GM23338 (cell line): ENCODE measurements at regions not wholly inside any gene's neighbourhood (a gene's known extent, or its start where the extent isn't known, plus 50 kb on each side); places are given as distances from the start of the nearest gene placed in this dataset.

Source experiments
- ATAC-seq: fragments of 200-7000 bp; cut with Tn5 transposase; 3 replicates; pipeline ENCODE4 v1.9.1; 2020
- DNase-seq: peaks from one replicate; pipeline ENCODE4 v3.0.0-alpha.2; 2015; ENCODE audit warnings: low spot score
- H2AFZ ChIP-seq: fragments of 200-600 bp; sonication (generic); 2 replicates; pipeline ENCODE4 v1.8.0; 2016; ENCODE audit warnings: antibody characterized with exemption, mild to moderate bottlenecking, moderate library complexity
- H3F3A ChIP-seq: fragments of 200-600 bp; sonication (generic); replicated peaks from 2 replicates; pipeline ENCODE4 v1.8.0; 2017; ENCODE audit warnings: antibody characterized with exemption, mixed run types, low read depth
- H3K27ac ChIP-seq: fragments of 200-600 bp; sonication (generic); 2 replicates; pipeline ENCODE4 v1.6.1; 2016; ENCODE audit warnings: low read depth
- H3K27me3 ChIP-seq: fragments of 200-600 bp; sonication (generic); 2 replicates; pipeline ENCODE4 v1.8.0; 2016; ENCODE audit warnings: mild to moderate bottlenecking, mixed run types, moderate library complexity; ENCODE audit not compliant: insufficient read depth
- H3K36me3 ChIP-seq: fragments of 200-600 bp; sonication (generic); 2 replicates; pipeline ENCODE4 v1.8.0; 2016; ENCODE audit warnings: mild to moderate bottlenecking; ENCODE audit not compliant: insufficient read depth
- H3K4me1 ChIP-seq: fragments of 200-600 bp; sonication (generic); 2 replicates; pipeline ENCODE4 v1.8.0; 2016; ENCODE audit warnings: mild to moderate bottlenecking, moderate library complexity; ENCODE audit not compliant: insufficient read depth
- H3K4me2 ChIP-seq: fragments of 200-600 bp; sonication (generic); 2 replicates; pipeline ENCODE4 v1.7.1; 2017; ENCODE audit warnings: mixed run types
- H3K4me3 ChIP-seq: fragments of 200-600 bp; sonication (generic); 2 replicates; pipeline ENCODE4 v1.6.1; 2016; ENCODE audit warnings: mixed run types
- H3K79me2 ChIP-seq: fragments of 200-600 bp; sonication (generic); replicated peaks from 2 replicates; pipeline ENCODE4 v1.8.0; 2017; ENCODE audit warnings: mild to moderate bottlenecking; ENCODE audit not compliant: insufficient read depth
- H3K9me2 ChIP-seq: fragments of 200-600 bp; sonication (generic); 2 replicates; pipeline ENCODE4 v1.8.0; 2017; ENCODE audit not compliant: insufficient read depth
- H4K20me1 ChIP-seq: fragments of 200-600 bp; sonication (generic); replicated peaks from 2 replicates; pipeline ENCODE4 v1.8.0; 2017; ENCODE audit warnings: mild to moderate bottlenecking; ENCODE audit not compliant: insufficient read depth
- H3K27ac Mint-ChIP-seq: 2 replicates; pipeline ENCODE4 v1.8.0; 2020; ENCODE audit warnings: inconsistent platforms, mild to moderate bottlenecking, moderate library complexity, mixed read lengths
- H3K27me3 Mint-ChIP-seq: 3 replicates; pipeline ENCODE4 v1.8.0; 2022; ENCODE audit warnings: low read depth, mild to moderate bottlenecking, moderate library complexity, mixed read lengths, inconsistent platforms; ENCODE audit not compliant: insufficient read depth, poor library complexity
- H3K36me3 Mint-ChIP-seq: 3 replicates; pipeline ENCODE4 v1.8.0; 2021; ENCODE audit warnings: low read depth, mild to moderate bottlenecking, inconsistent platforms, moderate library complexity, mixed read lengths
- H3K4me1 Mint-ChIP-seq: 3 replicates; pipeline ENCODE4 v1.8.0; 2020; ENCODE audit warnings: mild to moderate bottlenecking, inconsistent platforms, mixed read lengths
- H3K4me3 Mint-ChIP-seq: 3 replicates; pipeline ENCODE4 v1.8.0; 2021; ENCODE audit warnings: moderate library complexity, mild to moderate bottlenecking, inconsistent platforms, mixed read lengths
- H3K9me3 Mint-ChIP-seq: 3 replicates; pipeline ENCODE4 v1.8.0; 2020; ENCODE audit warnings: moderate library complexity, mild to moderate bottlenecking, inconsistent platforms, mixed read lengths
- CTCF ChIP-seq, 2 experiments: fragments of 200-600 bp in 1 of 2; sonication (generic) in 1 of 2; conservative IDR thresholded peaks; 2 replicates each; pipeline versions ENCODE4 v1.5.1 to v1.6.1; 2016 to 2017; ENCODE audit warnings: antibody characterized with exemption in 2 of 2, low read depth in 2 of 2, mild to moderate bottlenecking in 2 of 2, moderate library complexity in 1 of 2
- EZH2 ChIP-seq: fragments of 200-600 bp; sonication (generic); IDR thresholded peaks from one replicate; pipeline ENCODE4 v1.8.0; 2017; ENCODE audit warnings: antibody characterized with exemption, mild to moderate bottlenecking, low read depth; ENCODE audit not compliant: unreplicated experiment
- NANOG ChIP-seq: IDR thresholded peaks from 2 replicates; pipeline ENCODE4 v1.6.1; 2016; ENCODE audit warnings: antibody characterized with exemption, borderline replicate concordance
- POLR2AphosphoS5 ChIP-seq: IDR thresholded peaks from 2 replicates; pipeline ENCODE4 v1.6.1; 2016; ENCODE audit warnings: antibody characterized with exemption, low read depth
- STAT1 ChIP-seq: IDR thresholded peaks from one replicate; pipeline ENCODE4 v1.6.1; 2016; ENCODE audit warnings: antibody characterized with exemption; ENCODE audit not compliant: unreplicated experiment
- TF ChIP-seq, protein P1 (sequence below): IDR thresholded peaks from one replicate; pipeline ENCODE4 v1.6.1; 2018; ENCODE audit warnings: antibody characterized with exemption; ENCODE audit not compliant: unreplicated experiment
- TF ChIP-seq, protein P2 (sequence below): IDR thresholded peaks from 2 replicates; pipeline ENCODE4 v1.6.1; 2016; ENCODE audit warnings: antibody characterized with exemption

- TF ChIP-seq, protein P1, sequence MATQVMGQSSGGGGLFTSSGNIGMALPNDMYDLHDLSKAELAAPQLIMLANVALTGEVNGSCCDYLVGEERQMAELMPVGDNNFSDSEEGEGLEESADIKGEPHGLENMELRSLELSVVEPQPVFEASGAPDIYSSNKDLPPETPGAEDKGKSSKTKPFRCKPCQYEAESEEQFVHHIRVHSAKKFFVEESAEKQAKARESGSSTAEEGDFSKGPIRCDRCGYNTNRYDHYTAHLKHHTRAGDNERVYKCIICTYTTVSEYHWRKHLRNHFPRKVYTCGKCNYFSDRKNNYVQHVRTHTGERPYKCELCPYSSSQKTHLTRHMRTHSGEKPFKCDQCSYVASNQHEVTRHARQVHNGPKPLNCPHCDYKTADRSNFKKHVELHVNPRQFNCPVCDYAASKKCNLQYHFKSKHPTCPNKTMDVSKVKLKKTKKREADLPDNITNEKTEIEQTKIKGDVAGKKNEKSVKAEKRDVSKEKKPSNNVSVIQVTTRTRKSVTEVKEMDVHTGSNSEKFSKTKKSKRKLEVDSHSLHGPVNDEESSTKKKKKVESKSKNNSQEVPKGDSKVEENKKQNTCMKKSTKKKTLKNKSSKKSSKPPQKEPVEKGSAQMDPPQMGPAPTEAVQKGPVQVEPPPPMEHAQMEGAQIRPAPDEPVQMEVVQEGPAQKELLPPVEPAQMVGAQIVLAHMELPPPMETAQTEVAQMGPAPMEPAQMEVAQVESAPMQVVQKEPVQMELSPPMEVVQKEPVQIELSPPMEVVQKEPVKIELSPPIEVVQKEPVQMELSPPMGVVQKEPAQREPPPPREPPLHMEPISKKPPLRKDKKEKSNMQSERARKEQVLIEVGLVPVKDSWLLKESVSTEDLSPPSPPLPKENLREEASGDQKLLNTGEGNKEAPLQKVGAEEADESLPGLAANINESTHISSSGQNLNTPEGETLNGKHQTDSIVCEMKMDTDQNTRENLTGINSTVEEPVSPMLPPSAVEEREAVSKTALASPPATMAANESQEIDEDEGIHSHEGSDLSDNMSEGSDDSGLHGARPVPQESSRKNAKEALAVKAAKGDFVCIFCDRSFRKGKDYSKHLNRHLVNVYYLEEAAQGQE: no peak
- TF ChIP-seq POLR2AphosphoS5 (no peak), STAT1 (no peak)
These were observed 79.5 kb upstream of the GALNT9 start (continued) for GRCh38 chr12:132408626-132409494.

DNA sequence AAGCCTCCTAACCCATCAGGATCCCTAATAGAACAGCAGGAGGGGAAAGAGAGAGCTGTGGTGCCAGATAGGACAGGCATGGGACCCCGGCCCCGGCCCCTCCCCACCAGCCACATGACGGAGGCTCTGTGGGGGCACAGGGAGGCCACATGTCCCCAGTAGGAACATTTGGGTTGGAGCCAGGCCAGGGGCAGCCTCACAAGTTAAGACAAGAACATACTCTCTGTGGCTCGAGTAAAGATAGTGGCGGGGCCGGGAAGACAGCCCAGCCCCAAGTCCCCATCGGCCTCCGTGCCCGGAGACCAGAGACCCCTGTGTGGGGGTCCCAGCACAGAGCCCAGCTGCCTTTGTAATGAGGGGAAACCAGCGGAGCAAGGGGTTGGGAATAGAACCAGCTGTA is 78.6 kb upstream of the GALNT9 start:
- H3K4me3 Mint-ChIP-seq: no peak overlapping the region
- H3K36me3 Mint-ChIP-seq: no peaks in the 10 kb centered on the region
- DNase-seq (no peak), ATAC-seq (no peak)
- Histone ChIP-seq H3K27ac (no peak overlapping the region), H3K79me2 (no peaks in the 10 kb centered on the region), H3K4me3 (no peak overlapping the region), H3K9me2 (no peaks in the 10 kb centered on the region), H3K4me2 (no peak overlapping the region), H3K4me1 (no peaks in the 10 kb centered on the region), H3K36me3 (no peaks in the 10 kb centered on the region), H3K27me3 (no peaks in the 10 kb centered on the region), H4K20me1 (no peaks in the 10 kb centered on the region), H3F3A (no peaks in the 10 kb centered on the region), H2AFZ (no peak overlapping the region)
- no peaks in the 10 kb centered on the region for H3K4me1 Mint-ChIP-seq
- peaks cover 21% of the 10 kb centered on the region for H3K27me3 Mint-ChIP-seq
- no peak overlapping the region for H3K27ac Mint-ChIP-seq
- no peaks in the 10 kb centered on the region for H3K9me3 Mint-ChIP-seq
- TF ChIP-seq, protein P2, sequence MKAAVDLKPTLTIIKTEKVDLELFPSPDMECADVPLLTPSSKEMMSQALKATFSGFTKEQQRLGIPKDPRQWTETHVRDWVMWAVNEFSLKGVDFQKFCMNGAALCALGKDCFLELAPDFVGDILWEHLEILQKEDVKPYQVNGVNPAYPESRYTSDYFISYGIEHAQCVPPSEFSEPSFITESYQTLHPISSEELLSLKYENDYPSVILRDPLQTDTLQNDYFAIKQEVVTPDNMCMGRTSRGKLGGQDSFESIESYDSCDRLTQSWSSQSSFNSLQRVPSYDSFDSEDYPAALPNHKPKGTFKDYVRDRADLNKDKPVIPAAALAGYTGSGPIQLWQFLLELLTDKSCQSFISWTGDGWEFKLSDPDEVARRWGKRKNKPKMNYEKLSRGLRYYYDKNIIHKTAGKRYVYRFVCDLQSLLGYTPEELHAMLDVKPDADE: no peak
- TF ChIP-seq NANOG: no peak
- no peak for TF ChIP-seq CTCF (conservative IDR thresholded peaks at IDR 0.05; ENCODE audit: low read depth in 2 of 2)
- TF ChIP-seq, protein P1: no peak
- no peak for TF ChIP-seq POLR2AphosphoS5
- TF ChIP-seq EZH2: no peak
